Activated CD4-positive, CD25-positive, alpha-beta regulatory T cell treated with anti-CD3 and anti-CD28 coated beads, Interleukin-2, amount 50 U/mL, for 72 hours (primary cell): ENCODE measurements at regions not wholly inside any gene's neighbourhood (a gene's known extent, or its start where the extent isn't known, plus 50 kb on each side); places are given as distances from the start of the nearest gene placed in this dataset.

Experiments used
- DNase-seq: peaks from one replicate; pipeline ENCODE4 v3.0.0; 2021

GRCh38 chr21:16866851-16867250, 646.0 kb upstream of the CXADR start:
- DNase-seq = no peak

- no peak for DNase-seq
Observed at GRCh38 chr21:16870103-16870502, 642.7 kb upstream of the CXADR start.

- no peak for DNase-seq
Observed at GRCh38 chr21:16872616-16873015, 640.2 kb upstream of the CXADR start.

GRCh38 chr21:16873176-16873575, 639.7 kb upstream of the CXADR start:
- DNase-seq = no peak

- DNase-seq = no peak
Observed at GRCh38 chr21:16873596-16873995, 639.2 kb upstream of the CXADR start.

GRCh38 chr21:16879479-16879878, 633.4 kb upstream of the CXADR start:
- no peak for DNase-seq

- DNase-seq = no peak
Observed at GRCh38 chr21:16891821-16892220, 621.0 kb upstream of the CXADR start.

GRCh38 chr21:16900685-16901084, 612.2 kb upstream of the CXADR start:
- no peak for DNase-seq

- no peak for DNase-seq
Observed at GRCh38 chr21:16908077-16908476, 604.8 kb upstream of the CXADR start.

GRCh38 chr21:16910435-16911165, 602.2 kb upstream of the CXADR start:
- no peak for DNase-seq

GRCh38 chr21:16911166-16911607, 601.7 kb upstream of the CXADR start:
- no peak for DNase-seq

GRCh38 chr21:16912075-16912474, 600.8 kb upstream of the CXADR start:
- DNase-seq = no peak

- no peak for DNase-seq
Observed at GRCh38 chr21:16913010-16913409, 599.8 kb upstream of the CXADR start.

GRCh38 chr21:16928439-16928838, 584.4 kb upstream of the CXADR start:
- no peak for DNase-seq

- DNase-seq = no peak
Observed at GRCh38 chr21:16932314-16932713, 580.5 kb upstream of the CXADR start.

GRCh38 chr21:16942703-16943102, 570.1 kb upstream of the CXADR start:
- DNase-seq = no peak

- DNase-seq = no peak
Observed at GRCh38 chr21:16943231-16943630, 569.6 kb upstream of the CXADR start.

GRCh38 chr21:16945580-16945979, 567.3 kb upstream of the CXADR start:
- DNase-seq = no peak

- no peak for DNase-seq
Observed at GRCh38 chr21:16956824-16957223, 556.0 kb upstream of the CXADR start.

- DNase-seq = no peak
Observed at GRCh38 chr21:16965424-16965823, 547.4 kb upstream of the CXADR start.

GRCh38 chr21:16968436-16968835, 544.4 kb upstream of the CXADR start:
- no peak for DNase-seq

- no peak for DNase-seq
Observed at GRCh38 chr21:16969636-16970035, 543.2 kb upstream of the CXADR start.

GRCh38 chr21:16974060-16974459, 538.8 kb upstream of the CXADR start:
- DNase-seq = no peak

- no peak for DNase-seq
Observed at GRCh38 chr21:16976193-16976592, 536.6 kb upstream of the CXADR start.

GRCh38 chr21:16978309-16978895, 534.4 kb upstream of the CXADR start:
- DNase-seq = no peak
